Panc1 (cell line): ENCODE measurements at regions not wholly inside any gene's neighbourhood (a gene's known extent, or its start where the extent isn't known, plus 50 kb on each side); places are given as distances from the start of the nearest gene placed in this dataset.

Experiments used
- POLR2AphosphoS5 ChIP-seq: IDR thresholded peaks from 2 replicates; pipeline ENCODE4 v1.6.1; 2012; ENCODE audit warnings: mild to moderate bottlenecking, low read depth, low read length, moderate library complexity
- TF ChIP-seq, protein P1 (sequence below): fragments of 450-650 bp; IDR thresholded peaks from 2 replicates; pipeline ENCODE4 v1.5.1; 2017; ENCODE audit warnings: mild to moderate bottlenecking

DNA sequence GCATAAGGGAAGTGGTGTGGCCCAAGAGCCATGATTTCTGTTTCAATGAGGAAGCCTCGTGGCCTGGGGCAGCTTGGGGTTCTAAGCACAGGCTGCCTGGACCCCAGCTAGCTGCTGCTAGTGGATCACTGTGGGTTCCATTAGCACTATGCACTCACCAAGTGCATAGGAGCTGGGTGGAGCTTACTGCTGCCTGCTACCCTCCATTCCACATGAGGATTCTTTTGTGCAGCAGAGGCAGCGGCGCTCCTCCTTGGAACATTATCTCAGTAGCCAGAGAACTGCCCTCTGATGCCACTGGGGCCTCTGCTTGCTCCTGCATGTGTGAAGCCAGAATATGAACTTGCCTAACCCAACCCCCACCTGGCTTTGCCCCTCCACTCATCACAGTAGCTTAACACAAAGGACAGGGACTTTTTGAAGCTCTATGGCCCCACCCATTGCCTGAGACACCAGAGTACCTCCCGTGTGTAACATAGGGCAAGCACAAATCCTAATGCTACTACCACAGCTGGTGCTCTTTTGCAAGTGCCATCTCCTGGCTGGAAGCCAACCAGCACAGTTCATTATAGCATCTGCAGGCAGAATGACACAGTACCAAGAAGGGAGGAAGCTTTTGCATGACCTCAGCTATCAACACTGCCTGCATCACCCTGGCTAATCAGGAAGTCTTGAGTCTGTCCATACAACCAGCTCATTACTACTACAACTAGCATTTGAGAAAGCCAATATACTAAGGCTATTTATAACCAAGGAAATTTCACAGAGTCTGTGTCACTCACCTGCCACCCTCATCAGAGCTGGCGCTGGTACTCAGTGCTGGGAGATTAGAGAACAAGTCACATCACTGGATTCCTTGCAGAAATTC lies 297.0 kb upstream of the GULP1 start:
- TF ChIP-seq, protein P1, sequence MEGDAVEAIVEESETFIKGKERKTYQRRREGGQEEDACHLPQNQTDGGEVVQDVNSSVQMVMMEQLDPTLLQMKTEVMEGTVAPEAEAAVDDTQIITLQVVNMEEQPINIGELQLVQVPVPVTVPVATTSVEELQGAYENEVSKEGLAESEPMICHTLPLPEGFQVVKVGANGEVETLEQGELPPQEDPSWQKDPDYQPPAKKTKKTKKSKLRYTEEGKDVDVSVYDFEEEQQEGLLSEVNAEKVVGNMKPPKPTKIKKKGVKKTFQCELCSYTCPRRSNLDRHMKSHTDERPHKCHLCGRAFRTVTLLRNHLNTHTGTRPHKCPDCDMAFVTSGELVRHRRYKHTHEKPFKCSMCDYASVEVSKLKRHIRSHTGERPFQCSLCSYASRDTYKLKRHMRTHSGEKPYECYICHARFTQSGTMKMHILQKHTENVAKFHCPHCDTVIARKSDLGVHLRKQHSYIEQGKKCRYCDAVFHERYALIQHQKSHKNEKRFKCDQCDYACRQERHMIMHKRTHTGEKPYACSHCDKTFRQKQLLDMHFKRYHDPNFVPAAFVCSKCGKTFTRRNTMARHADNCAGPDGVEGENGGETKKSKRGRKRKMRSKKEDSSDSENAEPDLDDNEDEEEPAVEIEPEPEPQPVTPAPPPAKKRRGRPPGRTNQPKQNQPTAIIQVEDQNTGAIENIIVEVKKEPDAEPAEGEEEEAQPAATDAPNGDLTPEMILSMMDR, result no peak
- no peak for TF ChIP-seq POLR2AphosphoS5
